K562 (cell line): ENCODE measurements at regions not wholly inside any gene's neighbourhood (a gene's known extent, or its start where the extent isn't known, plus 50 kb on each side); places are given as distances from the start of the nearest gene placed in this dataset.

Experiments
- ATAC-seq: fragments of 200-7000 bp; cut with Tn5 transposase; 3 replicates; pipeline ENCODE4 v1.9.1; 2020; ENCODE audit warnings: moderate library complexity
- BruUV-seq: library from RNA; stranded (reverse); fragments of 400-500 nt; replicated peaks from 2 replicates; lab custom pipeline; 2021; lab: Mats Ljungman, UMichigan
- CTCF ChIA-PET: fragments of 300-600 bp; formaldehyde crosslinking; extraction: SDS; loops from one replicate; lab custom pipeline; 2021; ENCODE audit warnings: low intra/inter-chr PET ratio; lab: Yijun Ruan, JAX
- POLR2A ChIA-PET: fragments of 300-600, 350-650 bp; sonication (Branson Sonifier 250); formaldehyde crosslinking; extraction: SDS; loops from one replicate; lab custom pipeline; 2021; ENCODE audit warnings: antibody characterized with exemption, inconsistent platforms; lab: Yijun Ruan, JAX
- DNase-seq, 4 experiments: peaks; one replicate each; pipeline versions ENCODE4 v3.0.0 to v3.0.0-alpha.2; 2011 to 2018; ENCODE audit warnings: low spot score in 3 of 4, mixed read lengths in 3 of 4; ENCODE audit errors: extremely low read depth in 1 of 4
- FAIRE-seq: peaks from 2 replicates; lab custom pipeline; 2011; peaks lifted over from hg19 to GRCh38; lab: Jason Lieb, UNC
- H2AFZ ChIP-seq: 2 replicates; pipeline ENCODE4 v1.6.0; 2011; ENCODE audit warnings: low read depth, low read length, control low read depth, inconsistent platforms
- H3K27ac ChIP-seq: fragments of 200-600 bp; 3 replicates; pipeline ENCODE4 v1.8.0; 2011; ENCODE audit warnings: low read depth, mild to moderate bottlenecking, control low read depth, inconsistent platforms, low read length, moderate library complexity, mixed read lengths; ENCODE audit errors: extremely low read depth
- H3K27me3 ChIP-seq, 2 experiments: fragments of 300-600 bp in 1 of 2; 2 replicates in 1 of 2; 3 replicates in 1 of 2; pipeline versions ENCODE4 v1.6.0 to v1.8.0; 2011; ENCODE audit warnings: inconsistent platforms in 2 of 2, low read length in 2 of 2, mild to moderate bottlenecking in 1 of 2, mixed read lengths in 1 of 2, moderate library complexity in 1 of 2; ENCODE audit not compliant: control insufficient read depth in 2 of 2, insufficient read depth in 2 of 2
- H3K36me3 ChIP-seq: fragments of 300-600 bp; 3 replicates; pipeline ENCODE4 v1.8.0; 2011; ENCODE audit warnings: mild to moderate bottlenecking, low read length, inconsistent platforms; ENCODE audit not compliant: control insufficient read depth, insufficient read depth
- H3K4me1 ChIP-seq, 2 experiments: fragments of 200-600 bp in 1 of 2; replicated peaks in 1 of 2; 2 replicates in 1 of 2; 3 replicates in 1 of 2; pipeline versions ENCODE4 v1.5.1 to v1.8.0; 2011; ENCODE audit warnings: inconsistent platforms in 2 of 2, low read length in 2 of 2, mild to moderate bottlenecking in 1 of 2, mixed read lengths in 1 of 2, moderate library complexity in 1 of 2; ENCODE audit not compliant: control insufficient read depth in 2 of 2, insufficient read depth in 2 of 2
- H3K4me2 ChIP-seq: 2 replicates; pipeline ENCODE4 v1.6.1; 2011; ENCODE audit warnings: low read length, control low read depth, inconsistent platforms, mixed read lengths; ENCODE audit not compliant: insufficient read depth
- H3K4me3 ChIP-seq: fragments of 200-600 bp; sonication (generic), shearing (Covaris generic); 2 replicates; pipeline ENCODE4 v1.5.1; 2016; ENCODE audit warnings: control low read depth, inconsistent platforms
- H3K79me2 ChIP-seq: fragments of 200-600 bp; 3 replicates; pipeline ENCODE4 v1.8.0; 2011; ENCODE audit warnings: low read length, inconsistent platforms; ENCODE audit not compliant: control insufficient read depth, insufficient read depth
- H3K9ac ChIP-seq, 2 experiments: 2 replicates each; pipeline versions ENCODE4 v1.6.0 to v1.6.1; 2011; ENCODE audit warnings: low read depth in 2 of 2, low read length in 2 of 2, control low read depth in 1 of 2, inconsistent platforms in 1 of 2, mild to moderate bottlenecking in 1 of 2, mixed read lengths in 1 of 2; ENCODE audit not compliant: insufficient read depth in 1 of 2
- H3K9me1 ChIP-seq: one replicate; pipeline ENCODE4 v1.6.0; 2011; ENCODE audit warnings: inconsistent platforms, mild to moderate bottlenecking, low read length, moderate library complexity; ENCODE audit not compliant: control insufficient read depth, insufficient read depth
- H3K9me3 ChIP-seq: replicated peaks from 2 replicates; pipeline ENCODE4 v1.5.1; 2011; ENCODE audit warnings: low read depth, low read length, inconsistent platforms; ENCODE audit not compliant: control insufficient read depth, insufficient read depth
- H4K20me1 ChIP-seq: replicated peaks from 2 replicates; pipeline ENCODE4 v1.6.1; 2011; ENCODE audit warnings: low read length, inconsistent platforms, mixed read lengths; ENCODE audit not compliant: control insufficient read depth, insufficient read depth
- ASH1L ChIP-seq: fragments of 450-650 bp; IDR thresholded peaks from 2 replicates; pipeline ENCODE4 v1.6.1; 2018; ENCODE audit warnings: borderline replicate concordance, mild to moderate bottlenecking, low read depth; ENCODE audit not compliant: partially characterized antibody
- HMG20B ChIP-seq: fragments of 250-450 bp; sonication (Bioruptor Pico); IDR thresholded peaks from 2 replicates; pipeline ENCODE4 v1.5.0; 2021; ENCODE audit warnings: mild to moderate bottlenecking
- KAT8 ChIP-seq: fragments of 450-650 bp; IDR thresholded peaks from 2 replicates; pipeline ENCODE4 v1.6.1; 2016; ENCODE audit warnings: low read depth, mild to moderate bottlenecking
- WGBS: fragments of 100-300 bp; shearing (Covaris generic); methylation state at CpG from one replicate; pipeline ENCODE4 v1.1.6; 2016; ENCODE audit warnings: low coverage, mixed read lengths; ENCODE audit not compliant: insufficient coverage; ENCODE audit errors: missing lambda C conversion rate; 5-methylcytosine and 5-hydroxymethylcytosine counted together
- in situ Hi-C: fragments of 300-500 bp; cut with MboI; formaldehyde crosslinking; loops from 4 replicates; pipeline ENCODE4 v1.15.0; 2018; ENCODE audit warnings: inconsistent platforms, mixed read lengths
- intact Hi-C: fragments of 100-400 bp; cut with micrococcal nuclease; formaldehyde crosslinking; loops from 2 replicates; pipeline ENCODE4 v1.14.2; 2022
- TF ChIP-seq, protein P1 (sequence below): fragments of 200-400 bp; formaldehyde crosslinking; IDR thresholded peaks from 2 replicates; pipeline ENCODE4 v1.6.1; 2017; ENCODE audit warnings: mild to moderate bottlenecking, low read depth, low read length, moderate library complexity
- TF ChIP-seq, protein P2 (sequence below): fragments of 450-650 bp; formaldehyde crosslinking; IDR thresholded peaks from 2 replicates; pipeline ENCODE4 v1.4.0; 2020; ENCODE audit warnings: mild to moderate bottlenecking, moderate library complexity
- TF ChIP-seq, protein P3 (sequence below): sonication (generic); formaldehyde crosslinking; IDR thresholded peaks from 2 replicates; pipeline ENCODE4 v1.8.1; 2023; ENCODE audit warnings: mild to moderate bottlenecking, missing genetic modification reagents

DNA sequence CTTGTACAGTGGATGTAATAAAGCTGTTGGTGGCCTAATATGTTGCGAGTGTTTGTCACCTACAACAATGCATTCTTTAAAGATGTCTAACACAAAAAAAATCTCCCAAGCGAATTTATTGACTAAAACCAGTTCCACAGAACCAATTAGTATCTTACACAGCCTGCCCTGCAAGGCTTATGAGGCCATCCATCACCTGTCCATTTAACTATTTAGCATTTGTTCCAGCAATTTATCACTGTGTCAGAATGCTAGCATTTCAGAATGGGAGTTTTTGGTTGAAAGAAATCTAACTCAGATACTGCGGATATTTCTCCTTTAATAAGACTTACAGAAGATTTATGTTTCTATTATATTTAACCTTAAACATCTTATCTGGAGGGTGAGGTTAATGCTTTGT is 831.1 kb upstream of the PRMT6 start:
- Histone ChIP-seq H3K9me3 (no peaks in the 10 kb centered on the region), H3K9me1 (no peaks in the 10 kb centered on the region), H2AFZ (no peak overlapping the region), H3K79me2 (no peaks in the 10 kb centered on the region), H3K36me3 (no peaks in the 10 kb centered on the region), H4K20me1 (no peaks in the 10 kb centered on the region), H3K4me3 (no peak overlapping the region), H3K27ac (no peak overlapping the region), H3K4me1 (no peaks in the 10 kb centered on the region), H3K27me3 (no peaks in the 10 kb centered on the region), H3K9ac (no peak overlapping the region), H3K4me2 (no peak overlapping the region)
- intact Hi-C loops, result no loop called here
- ChIA-PET CTCF (no interaction called here), POLR2A (no interaction called here)
- no peak for ATAC-seq
- in situ Hi-C loops, result no loop called here
- BruUV-seq, result no TSS peak
- WGBS, result 0% methylated on average over 3 of the region's 3 CpGs
- DNase-seq, result no peak
- TF ChIP-seq ASH1L (no peak), HMG20B (CRISPR knock-in tag) (no peak), KAT8 (no peak)
- TF ChIP-seq, protein P1, sequence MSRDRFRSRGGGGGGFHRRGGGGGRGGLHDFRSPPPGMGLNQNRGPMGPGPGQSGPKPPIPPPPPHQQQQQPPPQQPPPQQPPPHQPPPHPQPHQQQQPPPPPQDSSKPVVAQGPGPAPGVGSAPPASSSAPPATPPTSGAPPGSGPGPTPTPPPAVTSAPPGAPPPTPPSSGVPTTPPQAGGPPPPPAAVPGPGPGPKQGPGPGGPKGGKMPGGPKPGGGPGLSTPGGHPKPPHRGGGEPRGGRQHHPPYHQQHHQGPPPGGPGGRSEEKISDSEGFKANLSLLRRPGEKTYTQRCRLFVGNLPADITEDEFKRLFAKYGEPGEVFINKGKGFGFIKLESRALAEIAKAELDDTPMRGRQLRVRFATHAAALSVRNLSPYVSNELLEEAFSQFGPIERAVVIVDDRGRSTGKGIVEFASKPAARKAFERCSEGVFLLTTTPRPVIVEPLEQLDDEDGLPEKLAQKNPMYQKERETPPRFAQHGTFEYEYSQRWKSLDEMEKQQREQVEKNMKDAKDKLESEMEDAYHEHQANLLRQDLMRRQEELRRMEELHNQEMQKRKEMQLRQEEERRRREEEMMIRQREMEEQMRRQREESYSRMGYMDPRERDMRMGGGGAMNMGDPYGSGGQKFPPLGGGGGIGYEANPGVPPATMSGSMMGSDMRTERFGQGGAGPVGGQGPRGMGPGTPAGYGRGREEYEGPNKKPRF, result no peak
- TF ChIP-seq, protein P2, sequence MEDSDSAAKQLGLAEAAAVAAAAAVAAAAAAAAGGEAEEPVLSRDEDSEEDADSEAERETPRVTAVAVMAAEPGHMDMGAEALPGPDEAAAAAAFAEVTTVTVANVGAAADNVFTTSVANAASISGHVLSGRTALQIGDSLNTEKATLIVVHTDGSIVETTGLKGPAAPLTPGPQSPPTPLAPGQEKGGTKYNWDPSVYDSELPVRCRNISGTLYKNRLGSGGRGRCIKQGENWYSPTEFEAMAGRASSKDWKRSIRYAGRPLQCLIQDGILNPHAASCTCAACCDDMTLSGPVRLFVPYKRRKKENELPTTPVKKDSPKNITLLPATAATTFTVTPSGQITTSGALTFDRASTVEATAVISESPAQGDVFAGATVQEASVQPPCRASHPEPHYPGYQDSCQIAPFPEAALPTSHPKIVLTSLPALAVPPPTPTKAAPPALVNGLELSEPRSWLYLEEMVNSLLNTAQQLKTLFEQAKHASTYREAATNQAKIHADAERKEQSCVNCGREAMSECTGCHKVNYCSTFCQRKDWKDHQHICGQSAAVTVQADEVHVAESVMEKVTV (CRISPR knock-in tag), result no peak
- TF ChIP-seq, protein P3, sequence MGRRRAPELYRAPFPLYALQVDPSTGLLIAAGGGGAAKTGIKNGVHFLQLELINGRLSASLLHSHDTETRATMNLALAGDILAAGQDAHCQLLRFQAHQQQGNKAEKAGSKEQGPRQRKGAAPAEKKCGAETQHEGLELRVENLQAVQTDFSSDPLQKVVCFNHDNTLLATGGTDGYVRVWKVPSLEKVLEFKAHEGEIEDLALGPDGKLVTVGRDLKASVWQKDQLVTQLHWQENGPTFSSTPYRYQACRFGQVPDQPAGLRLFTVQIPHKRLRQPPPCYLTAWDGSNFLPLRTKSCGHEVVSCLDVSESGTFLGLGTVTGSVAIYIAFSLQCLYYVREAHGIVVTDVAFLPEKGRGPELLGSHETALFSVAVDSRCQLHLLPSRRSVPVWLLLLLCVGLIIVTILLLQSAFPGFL (CRISPR knock-in tag), result no peak
- FAIRE-seq, result no peak
